NCI-H446 (cell line): ENCODE measurements at regions not wholly inside any gene's neighbourhood (a gene's known extent, or its start where the extent isn't known, plus 50 kb on each side); places are given as distances from the start of the nearest gene placed in this dataset.

Source experiments
- DNase-seq, 2 experiments: peaks; one replicate each; lab custom pipeline; 2025; lab: John Stamatoyannopoulos, UW

DNA sequence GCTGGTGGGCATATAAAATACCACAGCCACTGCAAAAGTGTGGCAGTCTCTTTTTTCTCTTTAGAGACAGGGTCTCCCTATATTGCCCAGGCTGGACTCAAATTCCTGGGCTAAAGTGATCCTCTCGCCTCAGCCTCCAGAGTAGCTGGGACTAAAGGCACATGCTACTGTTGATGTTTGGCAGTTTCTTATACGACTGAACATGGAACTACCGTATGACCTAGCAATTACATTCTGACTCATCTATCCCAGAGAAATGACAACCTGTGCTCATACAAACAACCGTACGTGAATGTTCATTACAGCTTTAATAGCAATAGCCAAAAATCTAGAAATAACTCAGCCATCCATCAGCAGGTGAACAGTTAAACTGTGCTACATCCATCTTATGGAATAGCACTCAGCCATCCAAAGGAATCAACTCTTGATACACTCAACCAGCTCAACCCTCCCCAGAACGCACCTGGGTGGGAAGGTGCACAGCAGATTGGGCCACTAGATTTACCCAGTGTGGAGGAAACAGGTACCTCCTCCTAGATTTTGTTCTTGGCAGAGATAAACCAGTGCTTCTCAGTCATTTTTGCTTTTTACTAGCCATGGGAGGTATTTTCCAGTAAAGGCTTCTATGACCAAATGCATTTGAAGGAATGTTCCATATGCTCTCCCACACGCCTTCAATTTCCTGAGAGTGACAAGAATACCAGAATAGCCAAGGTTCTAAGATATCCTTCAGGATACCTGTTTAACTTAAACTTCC is 130.5 kb downstream of the MED15 start:
- DNase-seq, result no peak

DNA sequence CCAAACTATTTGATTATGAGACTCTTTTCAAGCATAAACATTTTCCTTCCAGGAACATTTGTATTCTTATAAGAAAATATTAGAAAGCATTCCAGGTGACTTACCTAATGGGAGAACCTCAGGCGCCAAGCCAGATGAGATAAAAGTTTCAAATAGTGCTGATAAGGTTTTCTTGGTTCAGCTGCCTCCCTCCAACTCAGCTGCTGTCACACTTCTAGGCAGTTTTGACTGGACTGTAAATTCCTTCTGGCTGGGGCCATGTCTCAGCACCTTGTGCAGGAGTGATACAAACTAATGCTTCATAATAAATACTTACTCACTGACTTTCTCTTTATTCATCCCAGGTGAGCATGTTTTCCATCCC is 131.1 kb downstream of the MED15 start:
- DNase-seq, result no peak

DNA sequence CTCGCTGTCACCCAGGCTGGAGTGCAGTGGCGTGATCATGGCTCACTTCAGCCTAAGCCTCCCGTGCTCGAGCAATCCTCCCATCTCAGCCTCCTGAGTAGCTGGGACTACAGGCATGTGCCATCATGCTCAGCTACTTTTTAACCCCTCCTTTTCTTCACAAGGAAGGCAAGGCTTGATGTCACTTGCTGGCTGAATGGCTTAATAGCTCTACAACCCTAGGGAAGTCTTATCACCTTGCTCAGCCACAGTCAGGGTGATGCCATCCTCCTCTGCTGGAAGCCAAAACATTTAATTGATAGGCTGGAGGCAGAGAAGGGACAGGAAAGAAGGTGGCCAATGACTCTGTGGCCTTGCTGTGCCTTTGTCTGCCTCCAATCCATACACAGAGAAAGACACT is 131.9 kb downstream of the MED15 start:
- DNase-seq, result no peak

DNA sequence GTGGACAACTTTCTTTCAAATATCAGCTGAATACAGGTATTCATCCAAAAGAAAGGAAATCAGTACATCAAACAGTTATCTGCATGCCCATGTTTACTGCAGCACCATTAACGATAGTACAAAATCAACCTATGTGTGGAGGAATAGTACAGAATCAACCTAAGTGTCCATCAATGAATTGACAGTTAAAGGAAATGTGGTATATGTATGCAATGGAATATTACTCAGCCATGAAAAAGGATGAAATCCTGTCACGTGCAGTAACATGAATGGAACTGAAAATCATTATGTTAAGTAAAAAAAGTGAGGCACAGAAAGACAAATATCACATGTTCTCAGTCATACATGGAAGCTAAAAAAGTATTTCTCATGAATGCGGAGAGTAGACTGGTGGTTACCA is 132.3 kb downstream of the MED15 start:
- DNase-seq, result no peak

DNA sequence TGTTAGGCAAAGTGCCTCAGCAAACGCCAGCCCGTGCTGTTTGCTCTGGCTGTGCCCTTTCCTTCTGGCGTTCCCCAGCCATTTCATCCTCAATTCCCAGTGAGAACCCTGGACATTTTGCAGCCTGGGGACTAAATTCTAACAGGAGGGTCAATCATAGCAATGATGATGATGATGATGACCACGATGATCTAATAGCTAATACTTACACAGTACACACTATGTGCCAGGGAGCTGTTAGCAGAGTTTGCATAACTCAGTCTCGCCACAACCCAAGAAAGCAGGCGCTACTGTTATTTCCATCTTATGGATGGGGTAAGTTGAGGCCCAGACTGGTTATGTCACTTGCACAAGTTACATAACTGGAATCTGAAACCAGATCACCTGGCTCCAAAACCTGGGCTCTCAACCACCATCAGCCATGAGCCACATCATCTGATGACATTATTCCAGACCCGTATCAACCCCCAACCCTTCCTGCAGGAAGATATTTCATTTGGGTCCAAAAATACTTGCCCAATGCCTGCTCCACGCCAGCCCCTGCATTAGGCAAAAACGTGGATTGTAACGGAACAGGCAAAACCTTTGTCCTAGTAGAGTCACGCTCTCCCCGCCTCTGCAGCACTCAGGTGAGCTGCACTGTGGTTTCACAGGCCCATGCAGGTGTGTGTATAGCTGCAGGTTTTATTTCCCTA is 132.6 kb upstream of the SERPIND1 start:
- no peak for DNase-seq

DNA sequence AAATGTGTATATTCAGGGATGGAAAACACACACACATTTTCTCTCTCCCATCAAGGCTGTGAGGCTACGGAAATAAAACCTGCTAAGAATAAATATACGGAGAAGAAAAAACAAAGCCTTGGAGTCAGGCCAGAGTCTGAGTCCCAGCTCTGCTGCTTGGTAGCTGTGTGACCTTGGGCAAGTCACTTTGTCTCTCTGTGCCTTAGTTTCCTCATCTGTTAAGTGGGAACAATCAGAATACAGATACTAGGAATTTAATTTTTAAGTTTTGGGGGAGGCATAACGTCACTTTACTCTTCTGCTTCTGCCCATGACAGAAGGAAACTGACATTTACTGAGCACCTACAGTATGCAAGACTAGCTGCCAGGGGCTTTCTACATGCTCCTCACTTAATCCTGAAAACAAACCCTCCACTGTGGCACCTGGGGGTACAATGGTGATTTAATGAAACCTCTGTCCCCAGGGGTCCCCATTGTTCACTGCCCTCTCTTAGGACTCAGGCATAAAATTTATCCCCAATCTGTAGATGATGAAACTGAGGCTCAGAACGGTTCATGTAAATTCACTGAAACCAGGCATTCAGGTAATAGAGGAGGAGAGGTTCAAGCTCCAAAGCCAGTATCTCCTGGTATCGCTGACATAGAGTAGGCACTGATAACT is 131.9 kb upstream of the SERPIND1 start:
- DNase-seq, result no peak

DNA sequence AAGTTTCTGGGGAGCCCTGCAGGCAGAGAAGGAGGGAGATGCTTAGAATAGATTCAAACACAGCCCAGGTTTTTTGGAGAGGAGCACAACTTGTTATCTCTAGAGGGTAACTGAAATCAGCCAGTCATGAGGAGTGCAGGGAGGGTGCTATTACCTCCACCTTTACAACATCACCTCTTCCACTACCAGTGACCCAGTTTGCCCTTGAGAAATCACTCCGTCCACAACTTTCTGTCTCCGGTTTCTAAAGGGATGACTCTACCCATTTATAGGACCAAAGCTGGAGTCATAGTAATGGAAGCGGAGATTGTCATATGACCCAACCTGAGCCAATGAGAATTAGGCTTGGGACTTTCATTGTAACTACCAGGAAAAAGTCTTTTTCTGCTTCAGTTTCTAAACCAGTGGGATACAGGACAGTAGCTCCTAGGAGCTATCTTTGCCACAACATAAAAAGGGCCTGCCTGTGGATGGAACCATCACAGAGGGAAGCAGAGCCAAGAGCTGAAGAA is 131.2 kb upstream of the SERPIND1 start:
- DNase-seq, result no peak

DNA sequence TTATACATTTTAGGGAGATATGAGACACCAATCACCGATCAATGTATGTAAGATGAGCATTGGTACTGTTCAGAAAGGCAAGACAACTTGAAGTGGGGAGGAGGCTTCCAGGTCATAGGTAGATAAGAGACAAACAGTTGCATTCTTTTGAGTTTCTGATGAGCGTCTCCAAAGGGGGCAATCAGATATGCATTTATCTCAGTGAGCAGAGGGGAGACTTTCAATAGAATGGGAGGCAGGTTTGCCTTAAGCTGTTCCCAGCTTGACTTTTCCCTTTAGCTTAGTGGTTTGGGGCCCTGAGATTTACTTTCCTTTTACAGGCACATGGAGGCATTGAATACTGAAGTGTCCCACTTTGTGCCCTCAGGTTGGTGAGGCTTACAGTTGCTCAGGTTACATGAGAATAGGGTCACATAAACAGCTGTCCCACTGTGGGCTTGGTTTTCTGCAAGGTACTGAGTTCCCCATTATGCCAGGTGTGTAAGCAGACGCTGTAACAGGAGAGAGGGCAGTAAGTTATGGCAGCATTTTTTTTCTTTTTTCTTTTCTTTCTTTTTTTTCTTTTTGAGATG is 129.8 kb upstream of the SERPIND1 start:
- no peak for DNase-seq

DNA sequence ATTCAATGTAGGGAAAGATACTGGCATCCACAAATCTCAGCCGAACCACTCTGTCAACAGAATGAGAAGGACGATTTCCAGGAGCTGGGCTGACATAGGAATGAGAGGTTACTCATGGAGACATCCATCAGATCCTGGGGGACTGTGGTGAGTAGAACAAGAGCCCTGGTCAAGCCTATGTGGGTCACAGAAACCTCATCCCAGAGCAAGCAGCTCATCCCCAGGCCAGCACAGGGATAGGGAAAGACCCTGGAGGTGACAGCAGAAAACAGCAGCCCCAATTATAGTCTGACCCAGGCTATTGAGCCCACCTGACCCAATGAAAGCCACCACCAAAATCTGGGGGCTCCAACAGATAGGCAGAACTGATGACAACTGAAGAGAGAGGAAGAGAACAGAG is 128.0 kb upstream of the SERPIND1 start:
- no peak for DNase-seq

DNA sequence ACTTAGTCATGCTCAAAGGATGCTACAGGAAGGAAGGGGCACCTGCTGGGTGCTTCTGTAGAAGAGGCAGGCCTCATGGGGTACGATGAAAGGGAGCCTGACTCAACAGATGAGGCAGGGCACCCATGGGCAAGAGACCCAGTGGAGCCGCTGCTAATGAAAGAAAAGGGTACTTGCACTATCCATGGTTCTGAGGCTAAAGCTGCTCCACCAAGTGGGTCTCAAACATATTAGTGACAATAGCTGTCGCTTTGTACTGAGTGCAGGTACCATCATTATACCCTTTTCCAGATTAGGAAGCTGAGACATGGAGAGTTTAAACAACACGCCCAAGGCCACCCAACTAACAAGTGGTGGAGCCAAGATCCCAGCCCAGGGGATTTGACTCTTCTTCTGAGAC is 127.5 kb upstream of the SERPIND1 start:
- no peak for DNase-seq

DNA sequence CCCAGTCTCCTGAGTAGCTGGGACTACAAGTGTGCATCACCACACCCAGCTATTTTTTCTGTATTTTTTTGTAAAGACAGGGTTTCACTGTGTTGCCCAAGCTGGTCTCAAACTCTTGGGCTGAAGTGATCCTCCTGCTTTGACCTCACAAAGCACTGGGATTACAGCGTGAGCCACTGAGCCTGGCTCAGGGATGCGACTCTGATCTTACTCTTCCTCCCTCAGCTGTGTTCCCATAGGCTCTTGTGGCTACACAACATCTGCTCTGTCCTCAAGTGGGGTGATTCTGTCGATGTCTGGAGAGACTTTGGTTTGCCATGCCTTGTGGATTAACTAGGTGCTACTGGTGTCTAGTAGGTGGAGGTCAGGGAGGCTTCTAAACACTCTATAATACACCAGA is 127.0 kb upstream of the SERPIND1 start:
- DNase-seq, result no peak

DNA sequence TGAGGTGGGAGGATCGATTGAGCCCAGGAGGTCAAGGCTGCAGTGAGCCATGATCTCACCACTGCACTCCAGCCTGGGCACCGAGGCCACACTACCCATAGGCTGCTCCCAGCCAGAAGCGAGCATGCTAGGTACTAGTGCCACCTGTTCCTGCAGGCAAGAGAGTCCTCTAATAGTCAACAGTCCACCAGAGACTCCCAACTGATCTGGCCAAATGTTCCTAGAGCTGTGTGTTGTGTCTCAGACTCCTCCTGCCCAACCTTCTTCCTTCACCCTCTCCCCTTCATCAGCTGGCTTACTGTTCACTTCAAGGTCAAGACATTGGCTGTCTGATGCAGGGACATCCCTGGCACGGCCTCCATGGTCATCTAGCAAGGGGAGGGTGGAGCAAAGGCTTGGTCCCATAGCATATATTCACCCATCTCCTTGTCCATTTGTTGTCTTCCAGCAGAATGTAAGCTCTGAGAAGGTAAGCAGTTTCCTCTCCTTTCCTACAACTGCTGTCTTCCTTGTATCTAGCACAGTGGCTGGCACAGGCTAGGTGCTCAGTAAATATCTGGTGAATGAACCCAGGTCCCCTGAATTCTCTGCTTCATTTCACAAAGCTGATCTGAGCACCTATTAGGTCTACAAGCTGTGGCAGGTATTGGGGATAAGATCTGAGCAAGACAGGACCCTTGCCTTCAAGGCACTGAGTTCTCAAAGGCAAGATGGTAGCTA is 126.2 kb upstream of the SERPIND1 start:
- no peak for DNase-seq

DNA sequence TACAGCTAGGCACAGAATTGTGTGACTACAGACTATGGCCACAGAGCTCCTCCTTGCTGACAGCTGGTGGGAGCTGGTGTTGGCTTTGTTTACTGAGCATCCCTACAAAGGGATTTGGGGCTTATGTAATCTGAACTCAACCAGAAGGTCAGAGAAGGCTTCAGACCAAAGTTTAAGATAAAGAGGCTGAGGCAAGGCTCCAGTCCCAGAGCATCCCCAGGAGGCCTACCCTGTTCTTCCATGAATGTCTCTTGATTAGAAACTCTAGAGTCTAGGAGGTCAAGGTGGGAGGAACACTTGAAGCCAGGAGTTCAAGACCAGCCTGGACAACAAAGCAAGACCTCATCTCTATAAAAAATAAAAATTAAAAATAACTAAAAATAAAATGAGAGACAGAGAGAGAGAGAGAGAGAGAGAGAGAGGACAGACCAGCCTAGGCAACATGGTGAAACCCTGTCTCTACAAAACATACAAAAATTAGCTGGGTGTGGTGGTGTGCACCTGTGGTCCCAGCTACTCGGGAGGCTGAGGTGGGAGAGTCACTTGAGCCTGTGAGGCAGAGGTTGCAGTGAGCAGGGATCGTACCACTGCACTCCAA is 125.5 kb upstream of the SERPIND1 start:
- no peak for DNase-seq

DNA sequence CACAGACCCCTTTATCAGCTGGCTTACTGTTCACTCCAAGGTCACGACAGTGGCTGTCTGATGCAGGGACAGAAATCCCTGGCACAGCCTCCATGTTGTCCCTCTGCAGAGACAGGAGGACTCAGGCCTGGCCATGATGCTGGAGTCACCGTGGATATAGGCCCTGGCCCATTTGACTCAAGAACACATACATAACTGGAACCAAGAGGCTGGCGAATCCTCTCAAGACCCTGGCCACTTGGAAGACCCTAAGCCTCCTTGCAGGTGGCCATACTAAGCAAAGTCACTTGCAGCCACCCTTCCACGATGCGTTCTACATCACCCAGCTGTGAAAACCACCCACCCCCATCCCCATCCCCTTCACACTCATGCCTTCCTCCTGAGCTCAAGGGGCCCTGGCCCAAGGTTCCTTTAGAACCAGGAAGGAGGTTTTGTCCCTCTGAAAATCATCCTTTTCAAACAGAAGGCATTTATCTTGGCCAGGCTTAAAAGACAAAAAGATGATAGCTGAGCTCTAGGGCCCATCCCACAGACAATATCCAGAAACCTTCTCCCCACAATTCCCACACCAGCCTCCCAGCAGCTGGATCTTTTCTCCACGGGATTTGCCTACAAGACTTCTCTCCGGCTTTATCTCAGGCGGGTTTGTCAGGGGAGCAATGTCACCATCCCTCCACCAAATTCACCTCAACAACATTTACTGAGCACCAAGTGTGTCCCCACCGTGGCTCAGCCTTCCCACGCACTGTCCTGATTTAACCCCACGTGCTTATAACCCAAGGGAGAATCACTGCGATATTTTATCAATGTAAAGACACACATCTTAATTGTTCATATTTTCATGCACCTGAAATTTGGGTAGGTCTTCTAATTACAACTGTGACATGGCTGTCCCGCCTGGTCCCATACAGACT is 123.4 kb upstream of the SERPIND1 start:
- no peak for DNase-seq

DNA sequence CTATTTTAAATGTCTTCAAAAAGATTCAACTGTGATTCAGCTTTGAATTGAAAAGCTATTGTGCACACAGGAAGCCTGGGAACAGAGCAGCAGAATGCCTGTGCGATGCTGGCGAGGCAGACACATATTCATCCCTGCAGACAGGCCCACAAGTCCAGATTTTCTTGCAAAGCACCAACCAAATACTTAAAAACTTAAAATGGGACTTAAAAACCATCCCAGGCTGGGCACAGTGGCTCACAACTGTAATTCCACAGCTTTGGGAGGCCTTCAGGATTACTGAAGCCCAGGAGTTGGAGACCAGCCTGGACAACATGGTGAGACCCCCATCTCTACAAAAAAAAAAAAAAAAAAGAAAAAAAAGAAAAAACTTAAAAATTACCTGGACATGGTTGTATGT is 122.6 kb upstream of the SERPIND1 start:
- DNase-seq, result no peak

DNA sequence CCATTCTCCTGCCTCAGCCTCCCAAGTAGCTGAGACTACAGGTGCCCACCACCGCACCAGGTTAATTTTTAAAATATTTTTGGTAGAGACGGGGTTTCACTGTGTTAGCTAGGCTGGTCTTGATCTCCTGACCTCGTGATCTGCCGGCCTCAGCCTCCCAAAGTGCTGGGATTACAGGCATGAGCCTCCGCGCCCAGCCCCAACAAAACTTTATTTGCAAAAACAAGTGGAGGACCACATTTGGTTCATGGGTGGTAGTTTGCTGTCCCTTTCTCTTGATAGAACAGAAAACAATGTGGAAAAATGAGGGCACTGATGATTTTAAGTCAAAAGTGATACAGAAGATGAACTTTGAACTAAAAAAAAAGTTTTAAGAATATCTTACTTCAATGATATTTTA is 121.8 kb upstream of the SERPIND1 start:
- DNase-seq, result no peak

DNA sequence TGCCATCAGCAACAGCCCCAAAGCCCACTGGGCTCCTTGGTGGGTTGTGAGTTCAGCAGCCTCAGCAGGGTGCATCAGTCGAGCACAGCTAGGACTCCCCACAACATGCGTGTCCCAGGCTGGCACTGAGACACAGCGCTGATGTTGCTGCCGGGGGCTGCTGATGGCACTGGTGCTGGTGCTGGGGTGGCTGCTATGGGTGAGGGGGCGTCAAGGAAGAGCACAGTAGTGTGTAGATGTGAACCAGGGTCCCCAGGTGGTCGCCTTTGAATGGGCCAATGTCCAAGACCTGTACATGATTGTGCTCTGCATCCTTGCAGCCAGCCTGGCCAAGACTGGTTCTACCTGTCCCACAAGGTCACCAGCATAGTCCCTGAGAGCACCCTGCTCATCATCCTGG is 121.3 kb upstream of the SERPIND1 start:
- DNase-seq, result no peak

DNA sequence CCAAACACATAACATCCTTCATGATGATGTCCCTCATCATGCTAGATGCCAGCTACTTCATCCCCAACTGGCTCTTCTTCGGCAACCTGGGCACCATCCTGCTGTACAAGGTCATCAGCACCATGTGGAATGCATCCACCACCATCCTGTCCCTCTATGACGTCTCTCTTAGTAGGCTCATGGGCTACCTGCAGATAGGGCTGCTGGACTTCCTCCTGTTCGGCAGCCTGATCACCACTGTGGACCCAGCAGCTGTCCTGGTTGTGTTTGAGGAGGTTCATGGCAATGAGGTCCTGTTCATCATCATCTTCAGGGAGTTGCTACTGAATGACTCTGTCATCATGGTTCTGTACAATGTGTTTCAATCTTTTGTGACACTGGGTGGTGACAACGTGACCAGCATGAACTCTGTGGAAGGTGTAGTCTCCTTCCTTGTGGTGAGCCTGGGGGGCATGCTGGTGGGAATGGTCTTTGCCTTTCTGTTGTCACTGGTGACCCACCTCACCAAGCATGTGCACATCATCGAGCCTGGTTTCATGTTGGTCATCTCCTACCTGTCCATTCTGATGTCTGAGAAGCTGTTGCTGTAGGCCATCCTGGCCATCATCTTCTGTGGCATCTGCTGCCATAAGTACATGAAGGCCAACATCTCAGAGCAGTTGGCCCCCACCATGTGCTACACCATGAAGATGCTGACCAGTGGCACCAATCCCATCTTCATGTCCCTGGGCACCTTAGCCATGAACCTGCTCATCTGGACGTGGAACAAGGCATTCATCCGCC is 120.7 kb upstream of the SERPIND1 start:
- no peak for DNase-seq

DNA sequence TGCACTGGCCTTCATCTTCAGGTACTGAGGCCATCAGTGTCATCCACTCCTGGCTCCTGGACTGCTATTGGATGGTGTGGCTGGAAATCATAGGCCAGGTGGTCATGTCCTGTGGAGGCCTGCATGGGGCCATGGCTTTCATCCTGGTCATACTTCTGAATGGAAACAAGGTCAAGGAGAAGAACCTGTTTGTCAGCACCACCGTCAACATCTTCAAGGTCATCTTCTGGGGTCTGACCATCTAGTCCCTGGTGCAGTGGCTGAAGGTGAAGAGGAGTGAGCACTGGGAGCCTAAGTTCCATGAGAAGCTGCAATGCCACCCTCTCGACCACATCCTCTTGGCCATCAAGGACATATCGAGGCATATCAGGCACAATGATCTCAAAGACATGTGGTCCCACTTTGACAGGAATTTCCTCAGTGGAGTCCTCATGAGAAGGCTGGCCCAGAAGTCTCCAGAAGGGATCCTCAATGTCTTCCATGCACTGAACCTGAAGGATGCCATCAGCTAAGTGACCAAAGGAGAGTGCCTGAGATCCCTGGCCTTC is 120.0 kb upstream of the SERPIND1 start:
- no peak for DNase-seq
